KMS-11 (cell line): ENCODE measurements at regions not wholly inside any gene's neighbourhood (a gene's known extent, or its start where the extent isn't known, plus 50 kb on each side); places are given as distances from the start of the nearest gene placed in this dataset.

Experiments
- H2AFZ ChIP-seq: fragments of 200-600 bp; sonication (generic); 2 replicates; pipeline ENCODE4 v1.6.1; 2016; ENCODE audit warnings: antibody characterized with exemption, mixed run types, low read depth
- H3K27ac ChIP-seq: fragments of 200-600 bp; sonication (generic); 2 replicates; pipeline ENCODE4 v1.6.1; 2016; ENCODE audit warnings: mild to moderate bottlenecking, mixed run types
- H3K27me3 ChIP-seq: fragments of 200-600 bp; sonication (generic); 2 replicates; pipeline ENCODE4 v1.6.1; 2017; ENCODE audit warnings: mild to moderate bottlenecking, low read depth, mixed run types, moderate library complexity; ENCODE audit not compliant: insufficient read depth
- H3K36me3 ChIP-seq: fragments of 200-600 bp; sonication (generic); 2 replicates; pipeline ENCODE4 v1.6.1; 2017; ENCODE audit warnings: mild to moderate bottlenecking, mixed run types; ENCODE audit not compliant: insufficient read depth
- H3K4me1 ChIP-seq: fragments of 200-600 bp; sonication (generic); 2 replicates; pipeline ENCODE4 v1.6.1; 2016; ENCODE audit warnings: mild to moderate bottlenecking, low read depth, mixed run types; ENCODE audit not compliant: poor library complexity, severe bottlenecking
- H3K4me2 ChIP-seq: fragments of 200-600 bp; sonication (generic); 2 replicates; pipeline ENCODE4 v1.7.0; 2016; ENCODE audit warnings: mild to moderate bottlenecking, mixed run types
- H3K4me3 ChIP-seq: fragments of 200-600 bp; sonication (generic); IDR thresholded peaks from 2 replicates; pipeline ENCODE4 v1.6.1; 2017; ENCODE audit warnings: low read depth, low read length, mixed read lengths; ENCODE audit not compliant: insufficient read depth
- H3K79me2 ChIP-seq: fragments of 200-600 bp; sonication (generic); 2 replicates; pipeline ENCODE4 v1.6.1; 2016; ENCODE audit warnings: low read depth, mixed run types; ENCODE audit not compliant: insufficient read depth
- H3K9ac ChIP-seq: fragments of 200-600 bp; sonication (generic); 2 replicates; pipeline ENCODE4 v1.6.1; 2016; ENCODE audit warnings: mild to moderate bottlenecking, mixed run types
- H4K20me1 ChIP-seq: fragments of 200-600 bp; sonication (generic); 2 replicates; pipeline ENCODE4 v1.6.1; 2016; ENCODE audit warnings: mild to moderate bottlenecking, mixed run types; ENCODE audit not compliant: insufficient read depth
- CTCF ChIP-seq: fragments of 200-600 bp; sonication (generic); conservative IDR thresholded peaks from 2 replicates; pipeline ENCODE4 v1.6.1; 2017; ENCODE audit warnings: low read depth, mild to moderate bottlenecking, antibody characterized with exemption, low read length, moderate library complexity, mixed read lengths

DNA sequence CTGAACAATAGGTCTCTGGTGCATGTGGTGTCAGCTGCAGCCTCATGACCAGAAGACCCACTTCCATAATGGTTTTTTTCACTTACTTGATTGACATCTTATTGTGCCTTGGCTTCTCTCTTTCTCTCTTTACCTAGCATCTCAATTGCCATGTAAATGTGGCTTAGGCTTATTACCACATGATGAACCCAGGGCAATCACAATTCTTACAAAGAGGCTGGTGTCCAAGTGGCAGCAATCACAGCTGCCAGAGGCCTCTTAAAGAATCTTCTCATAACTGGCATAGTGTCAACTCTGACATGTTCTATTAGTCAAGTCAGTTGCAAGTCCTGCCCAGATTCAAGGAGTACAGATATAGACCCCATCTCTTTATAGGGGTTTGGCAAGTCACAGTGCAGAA, 1224.8 kb downstream of the SUCLG1 start:
- H3K4me3 ChIP-seq: no peak overlapping the region
- no peak for TF ChIP-seq CTCF
- H2AFZ ChIP-seq: no peak overlapping the region

GRCh38 chr2:83233781-83234180, 1225.3 kb downstream of the SUCLG1 start:
- H3K4me3 ChIP-seq: no peak overlapping the region
- no peaks in the 10 kb centered on the region for H4K20me1 ChIP-seq
- no peak overlapping the region for H3K9ac ChIP-seq
- no peak for TF ChIP-seq CTCF
- H2AFZ ChIP-seq: no peak overlapping the region
- H3K27ac ChIP-seq: no peak overlapping the region
- H3K4me1 ChIP-seq: no peaks in the 10 kb centered on the region
- H3K79me2 ChIP-seq: no peaks in the 10 kb centered on the region
- no peaks in the 10 kb centered on the region for H3K36me3 ChIP-seq
- no peak overlapping the region for H3K4me2 ChIP-seq
- H3K27me3 ChIP-seq: no peaks in the 10 kb centered on the region

More for the DNA sequence above, 1224.8 kb downstream of the SUCLG1 start:
- Histone ChIP-seq H3K36me3 (no peaks in the 10 kb centered on the region), H3K79me2 (no peaks in the 10 kb centered on the region), H3K27me3 (no peaks in the 10 kb centered on the region), H3K27ac (no peak overlapping the region), H3K4me2 (no peak overlapping the region), H4K20me1 (no peaks in the 10 kb centered on the region), H3K9ac (no peak overlapping the region), H3K4me1 (no peaks in the 10 kb centered on the region)

DNA sequence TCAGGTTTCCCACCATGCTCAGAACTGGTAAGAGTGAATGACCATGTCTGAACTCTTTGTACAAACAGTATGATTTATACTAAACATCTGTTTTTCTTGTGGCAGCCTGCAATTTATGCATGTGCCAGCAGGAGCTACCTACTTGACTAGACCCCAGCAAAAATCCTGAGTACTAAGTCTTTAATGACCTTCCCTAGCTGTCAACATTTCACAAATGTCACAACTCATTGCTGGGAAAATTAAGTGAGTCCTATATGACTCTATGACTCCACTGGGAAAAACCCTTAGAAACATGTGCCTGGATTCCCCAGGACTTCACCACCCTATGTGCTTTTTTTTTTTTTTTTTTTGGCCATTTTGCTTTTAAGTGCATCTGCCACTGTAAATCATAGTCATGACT, 1225.8 kb downstream of the SUCLG1 start:
- H3K79me2 ChIP-seq: no peaks in the 10 kb centered on the region
- no peaks in the 10 kb centered on the region for H3K4me1 ChIP-seq
- no peaks in the 10 kb centered on the region for H3K36me3 ChIP-seq
- TF ChIP-seq CTCF: no peak
- H3K27ac ChIP-seq: no peak overlapping the region
- no peak overlapping the region for H3K4me3 ChIP-seq
- H4K20me1 ChIP-seq: no peaks in the 10 kb centered on the region
- H3K27me3 ChIP-seq: no peaks in the 10 kb centered on the region
- H3K4me2 ChIP-seq: no peak overlapping the region
- no peak overlapping the region for H2AFZ ChIP-seq
- H3K9ac ChIP-seq: no peak overlapping the region

DNA sequence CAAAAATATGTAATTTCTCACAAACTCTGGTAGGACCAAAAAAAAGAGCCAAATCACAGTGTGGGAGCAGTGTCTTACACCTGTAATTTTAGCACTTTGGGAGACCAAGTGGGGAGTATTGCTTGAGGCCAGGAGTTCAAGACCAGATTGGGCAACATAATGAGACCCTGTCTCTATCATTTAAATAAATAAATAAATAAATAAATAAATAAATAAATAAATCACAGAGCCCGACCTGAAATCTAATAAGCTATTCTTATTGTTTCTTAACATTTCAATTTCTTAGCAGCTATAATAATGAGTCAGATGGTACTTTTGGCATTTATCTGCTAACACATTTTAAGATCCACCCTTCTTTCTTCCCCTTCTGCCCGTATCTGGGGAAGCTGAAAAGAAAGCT, 1229.6 kb downstream of the SUCLG1 start:
- H3K36me3 ChIP-seq: no peaks in the 10 kb centered on the region
- no peaks in the 10 kb centered on the region for H3K27me3 ChIP-seq
- no peak overlapping the region for H3K9ac ChIP-seq
- no peaks in the 10 kb centered on the region for H3K4me1 ChIP-seq
- H2AFZ ChIP-seq: no peak overlapping the region
- no peak for TF ChIP-seq CTCF
- no peak overlapping the region for H3K4me2 ChIP-seq
- no peak overlapping the region for H3K27ac ChIP-seq
- H3K79me2 ChIP-seq: no peaks in the 10 kb centered on the region
- no peaks in the 10 kb centered on the region for H4K20me1 ChIP-seq
- no peak overlapping the region for H3K4me3 ChIP-seq
